GOT3 (cell line): ENCODE measurements at regions not wholly inside any gene's neighbourhood (a gene's known extent, or its start where the extent isn't known, plus 50 kb on each side); places are given as distances from the start of the nearest gene placed in this dataset.
"Not testable (repeated sequence)": the region's sequence is repeated elsewhere in the genome, so short reads cannot be mapped to it uniquely, and the experiment has no call there.

Experiments used
- DNase-seq: peaks from one replicate; lab custom pipeline; 2025; ENCODE audit warnings: mixed read lengths; lab: John Stamatoyannopoulos, UW

- DNase-seq, result not testable (repeated sequence)
These were observed 80.9 kb upstream of the ADORA2B start for GRCh38 chr17:15864061-15864460.

- not testable (repeated sequence) for DNase-seq
These were observed 80.5 kb upstream of the ADORA2B start for GRCh38 chr17:15864472-15864871.

DNA sequence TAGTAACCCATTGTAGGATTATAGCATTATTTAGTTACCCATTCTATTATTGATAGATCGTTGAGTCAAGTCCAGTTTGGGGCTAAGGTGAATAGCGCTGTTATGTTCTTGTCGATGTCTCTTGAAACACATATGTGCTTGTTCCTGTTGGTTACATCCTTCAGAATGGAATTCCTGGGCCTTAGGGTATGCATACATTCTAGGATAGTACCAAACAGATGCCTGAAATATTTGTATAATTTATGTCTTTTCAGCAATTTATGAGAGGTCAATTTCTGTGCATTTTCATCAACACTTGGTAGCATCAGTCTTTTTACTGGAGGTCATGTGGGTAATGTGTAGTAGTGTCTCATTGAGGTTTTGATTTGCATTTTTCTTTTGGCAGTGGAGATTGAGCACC, 78.9 kb upstream of the ADORA2B start:
- DNase-seq, result not testable (repeated sequence)

GRCh38 chr17:15867331-15867730, 77.6 kb upstream of the ADORA2B start:
- DNase-seq, result not testable (repeated sequence)

DNA sequence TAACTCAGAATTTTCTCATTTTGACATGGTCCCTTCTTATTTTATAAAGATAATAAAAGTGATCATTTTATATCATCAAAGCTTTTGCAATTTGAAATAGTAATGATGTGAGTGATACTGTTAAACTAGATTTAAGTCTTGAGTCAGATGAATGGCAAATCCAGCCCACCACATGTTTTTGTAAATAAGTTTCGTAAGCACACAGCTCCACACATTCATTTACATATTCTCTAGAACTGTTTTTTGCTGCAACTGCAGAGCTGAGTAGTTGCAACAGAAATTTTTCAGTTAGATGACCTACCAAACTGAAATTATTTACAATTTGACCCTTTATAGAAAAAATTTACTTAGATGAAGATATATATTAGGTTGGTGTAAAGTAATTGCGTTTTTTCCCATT, 75.1 kb upstream of the ADORA2B start:
- DNase-seq, result not testable (repeated sequence)

DNA sequence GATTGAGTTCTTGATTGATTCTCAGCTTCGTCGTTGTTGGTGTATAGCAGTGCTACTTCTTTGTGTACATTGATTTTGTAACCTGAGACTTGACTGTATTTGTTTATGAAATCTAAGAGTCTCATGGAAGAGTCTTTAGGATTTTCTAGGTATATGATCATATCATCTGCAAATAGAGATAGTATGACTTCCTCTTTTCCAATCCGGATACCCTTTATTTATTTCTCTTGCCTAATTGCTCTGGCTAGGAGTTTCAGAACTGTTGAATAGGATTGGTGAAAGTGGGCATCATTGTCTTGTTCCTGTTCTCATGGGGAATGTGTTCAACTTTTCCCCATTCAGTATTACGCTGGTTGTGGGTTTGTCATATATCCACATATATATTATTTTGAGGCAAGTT, 72.3 kb upstream of the ADORA2B start:
- not testable (repeated sequence) for DNase-seq

GRCh38 chr17:15877882-15878500, 66.9 kb upstream of the ADORA2B start:
- not testable (repeated sequence) for DNase-seq

GRCh38 chr17:15882058-15882720, 62.7 kb upstream of the ADORA2B start:
- no peak for DNase-seq

- DNase-seq, result no peak
These were observed 62.2 kb upstream of the ADORA2B start for GRCh38 chr17:15882777-15883176.

DNA sequence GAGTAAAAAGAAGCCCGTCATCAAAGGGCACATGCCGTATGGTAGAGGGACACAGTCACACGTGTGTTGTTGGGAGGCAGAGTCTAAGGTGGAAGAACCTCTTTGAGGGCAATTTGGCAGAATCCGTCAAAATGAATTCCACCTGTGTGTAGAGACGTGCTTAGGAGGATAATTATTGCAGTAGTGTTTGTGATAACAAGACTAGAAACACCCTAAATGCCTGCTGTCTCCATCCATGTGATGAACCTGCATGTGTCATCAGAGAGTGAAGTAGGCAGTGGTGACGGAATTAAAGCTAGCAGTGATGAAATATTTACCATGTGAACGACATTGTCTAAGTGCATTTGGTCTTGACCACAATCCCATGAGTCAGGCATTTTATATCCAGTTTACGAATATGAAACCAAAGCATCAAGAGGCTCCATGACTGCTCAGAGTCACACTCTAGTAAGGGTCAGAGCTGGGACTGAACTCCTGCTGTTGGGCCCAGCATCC, 61.3 kb upstream of the ADORA2B start:
- DNase-seq, result no peak

GRCh38 chr17:15884731-15885130, 60.2 kb upstream of the ADORA2B start:
- DNase-seq, result no peak

- DNase-seq, result no peak
These were observed 59.2 kb upstream of the ADORA2B start for GRCh38 chr17:15885770-15886169.

GRCh38 chr17:15886221-15886620, 58.7 kb upstream of the ADORA2B start:
- DNase-seq, result no peak

GRCh38 chr17:15886804-15887203, 58.1 kb upstream of the ADORA2B start:
- DNase-seq, result no peak

DNA sequence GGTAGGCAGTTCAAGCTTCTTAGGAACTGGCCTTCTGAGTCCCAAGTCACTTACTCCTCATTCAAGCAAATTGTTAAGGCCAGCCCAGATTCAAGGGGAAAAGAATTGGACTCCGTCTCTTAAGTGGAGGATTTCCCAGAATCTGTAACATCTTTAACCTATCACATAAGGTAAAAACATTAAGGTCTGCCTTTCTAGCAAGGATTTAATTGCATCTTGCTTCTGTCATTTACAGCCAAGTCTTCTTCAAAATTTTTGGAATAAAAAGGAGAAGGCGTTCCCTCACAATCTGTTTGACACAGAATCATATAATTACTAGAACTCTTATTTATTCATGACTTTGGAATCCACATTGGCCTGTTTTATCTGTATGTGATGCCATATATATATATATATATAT, 56.5 kb upstream of the ADORA2B start:
- no peak for DNase-seq

DNA sequence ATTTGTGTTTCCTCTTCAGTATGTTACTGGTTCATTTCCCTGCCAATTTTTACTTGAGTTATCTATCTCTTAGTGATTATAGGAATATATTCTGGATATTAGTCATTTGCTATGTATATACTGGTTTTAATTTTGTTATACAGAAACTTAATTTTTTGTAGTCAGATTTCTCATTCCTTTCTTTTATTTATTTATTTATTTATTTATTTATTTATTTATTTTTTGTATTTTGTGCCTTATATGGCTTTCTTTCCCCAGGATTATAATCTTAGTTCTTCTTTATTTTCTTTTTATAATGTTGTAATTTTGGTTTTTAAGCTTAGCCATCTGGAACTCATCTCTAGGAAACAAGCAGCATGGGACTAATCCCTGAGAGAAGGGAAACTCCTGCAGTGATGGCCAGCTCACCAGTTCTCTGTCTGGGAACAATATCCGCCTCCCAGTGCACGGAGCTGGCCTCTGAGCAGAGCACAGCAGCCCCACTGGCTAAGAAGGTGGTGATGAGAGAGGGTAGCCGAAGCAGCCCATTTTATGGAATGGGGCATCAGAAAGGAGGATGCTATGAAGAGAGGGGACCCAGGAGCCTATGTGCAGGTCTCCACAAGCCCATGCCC, 54.5 kb upstream of the ADORA2B start:
- no peak for DNase-seq

GRCh38 chr17:15891318-15891717, 53.6 kb upstream of the ADORA2B start:
- no peak for DNase-seq

DNA sequence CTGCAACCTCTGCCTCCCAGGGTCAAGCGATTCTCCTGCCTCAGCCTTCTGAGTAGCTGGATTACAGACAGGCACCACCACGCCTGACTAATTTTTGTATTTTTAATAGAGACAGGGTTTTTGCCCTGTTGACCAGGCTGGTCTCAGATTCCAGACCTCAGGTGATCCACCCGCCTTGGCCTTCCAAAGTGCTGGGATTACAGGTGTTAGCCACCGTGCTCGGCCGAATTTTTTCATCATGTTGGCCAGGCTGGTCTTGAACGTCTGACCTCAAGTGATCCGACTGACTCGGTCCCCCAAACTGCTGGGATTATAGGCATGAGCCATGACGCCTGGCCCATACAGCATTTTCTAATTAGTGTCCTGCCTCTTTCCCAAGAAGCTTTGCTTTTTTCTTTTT, 52.7 kb upstream of the ADORA2B start:
- no peak for DNase-seq

DNA sequence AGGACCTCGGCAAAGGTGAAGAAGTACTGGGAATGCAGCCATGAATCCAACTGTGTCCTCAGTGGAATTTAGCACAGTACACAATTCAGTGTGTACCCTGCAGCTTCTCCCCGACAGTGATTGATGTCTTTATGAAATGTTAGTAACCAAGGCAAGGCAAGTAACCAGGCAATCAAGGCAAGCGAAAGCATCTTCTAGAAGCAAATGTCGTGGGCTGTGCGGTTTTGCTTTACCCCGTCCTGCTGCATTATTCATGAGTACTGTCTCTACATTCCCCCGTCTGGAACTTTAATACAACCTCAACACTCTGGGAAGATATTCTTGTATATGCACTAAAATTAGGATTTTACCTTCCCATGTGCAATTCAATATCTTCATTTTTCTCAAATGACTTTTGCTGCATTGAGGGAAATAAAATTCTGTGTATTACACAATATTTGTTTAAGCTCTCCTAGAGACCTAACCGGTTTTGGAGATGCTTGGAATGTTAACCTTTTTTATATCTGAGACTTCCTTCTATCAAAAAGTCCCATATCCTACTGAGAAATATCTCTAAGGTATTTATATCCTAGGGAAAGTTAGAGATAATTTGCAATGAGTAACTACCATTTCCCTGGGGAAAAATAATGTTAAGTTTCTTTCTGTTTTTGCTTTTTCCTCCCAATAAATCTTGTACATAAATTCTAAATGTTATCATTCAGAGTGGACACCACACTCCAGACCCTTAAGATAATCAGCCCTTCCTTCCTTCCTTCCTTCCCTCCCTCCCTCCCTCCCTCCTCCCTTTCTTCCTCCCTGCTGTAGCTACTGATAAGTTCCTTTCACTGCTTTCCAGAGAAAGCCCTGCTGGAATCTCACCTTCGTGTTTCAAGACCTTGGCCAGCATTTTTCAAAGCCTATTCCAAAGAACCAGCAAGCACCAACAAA, 51.9 kb upstream of the ADORA2B start:
- DNase-seq, result no peak

GRCh38 chr17:15893658-15894024, 51.3 kb upstream of the ADORA2B start:
- no peak for DNase-seq

GRCh38 chr17:15894258-15894657, 50.7 kb upstream of the ADORA2B start:
- DNase-seq, result no peak
